Mesendoderm (in vitro differentiated cells): ENCODE measurements at regions not wholly inside any gene's neighbourhood (a gene's known extent, or its start where the extent isn't known, plus 50 kb on each side); places are given as distances from the start of the nearest gene placed in this dataset.
A peak's percentile ranks its signal among the peaks of the same experiment; 100 is the strongest.
"Not testable (repeated sequence)": the region's sequence is repeated elsewhere in the genome, so short reads cannot be mapped to it uniquely, and the experiment has no call there.

Source experiments
- DNase-seq: peaks from one replicate; pipeline ENCODE4 v3.0.0; 2013
- H2AK5ac ChIP-seq: 2 replicates; pipeline ENCODE4 v1.6.1; 2013; ENCODE audit warnings: low read length, inconsistent platforms
- H2BK120ac ChIP-seq: 2 replicates; pipeline ENCODE4 v1.6.1; 2013; ENCODE audit warnings: low read depth, mild to moderate bottlenecking, low read length, moderate library complexity, mixed read lengths
- H2BK15ac ChIP-seq: replicated peaks from 2 replicates; pipeline ENCODE4 v1.6.1; 2013; ENCODE audit warnings: low read depth, mild to moderate bottlenecking, moderate library complexity
- H2BK5ac ChIP-seq: 2 replicates; pipeline ENCODE4 v1.6.1; 2013; ENCODE audit warnings: low read length, inconsistent platforms
- H3K18ac ChIP-seq: 2 replicates; pipeline ENCODE4 v1.6.1; 2013; ENCODE audit warnings: mild to moderate bottlenecking, low read length, mixed read lengths
- H3K23ac ChIP-seq: one replicate; pipeline ENCODE4 v1.6.1; 2013; ENCODE audit warnings: low read length
- H3K27ac ChIP-seq: 2 replicates; pipeline ENCODE4 v1.5.1; 2013; ENCODE audit warnings: low read depth, mild to moderate bottlenecking, inconsistent platforms, low read length, moderate library complexity
- H3K27me3 ChIP-seq: 2 replicates; pipeline ENCODE4 v1.6.1; 2013; ENCODE audit warnings: low read length, control low read depth, mild to moderate bottlenecking, inconsistent platforms; ENCODE audit not compliant: insufficient read depth, poor library complexity
- H3K36me3 ChIP-seq: 2 replicates; pipeline ENCODE4 v1.6.1; 2013; ENCODE audit warnings: low read length, inconsistent platforms; ENCODE audit not compliant: control insufficient read depth, insufficient read depth
- H3K4ac ChIP-seq: one replicate; pipeline ENCODE4 v1.6.1; 2013; ENCODE audit warnings: low read depth, mild to moderate bottlenecking, low read length, moderate library complexity
- H3K4me1 ChIP-seq: 2 replicates; pipeline ENCODE4 v1.6.1; 2013; ENCODE audit warnings: low read depth, low read length, inconsistent platforms; ENCODE audit not compliant: control insufficient read depth
- H3K4me2 ChIP-seq: 2 replicates; pipeline ENCODE4 v1.6.1; 2013; ENCODE audit warnings: low read length
- H3K4me3 ChIP-seq: 2 replicates; pipeline ENCODE4 v1.5.1; 2013; ENCODE audit warnings: mild to moderate bottlenecking, low read length
- H3K56ac ChIP-seq: one replicate; pipeline ENCODE4 v1.6.1; 2013; ENCODE audit warnings: low read length
- H3K79me1 ChIP-seq: 2 replicates; pipeline ENCODE4 v1.6.1; 2013; ENCODE audit warnings: low read length, inconsistent platforms
- H3K79me2 ChIP-seq: 2 replicates; pipeline ENCODE4 v1.6.1; 2013; ENCODE audit warnings: mild to moderate bottlenecking, low read length; ENCODE audit not compliant: control insufficient read depth, insufficient read depth
- H3K9ac ChIP-seq: 2 replicates; pipeline ENCODE4 v1.6.1; 2013; ENCODE audit warnings: low read length, inconsistent platforms
- H4K5ac ChIP-seq: one replicate; pipeline ENCODE4 v1.6.1; 2013; ENCODE audit warnings: low read length
- H4K8ac ChIP-seq: one replicate; pipeline ENCODE4 v1.6.1; 2013; ENCODE audit warnings: low read depth, mild to moderate bottlenecking, control low read depth, low read length, moderate library complexity
- WGBS: extraction: QIAGEN DNeasy Blood & Tissue Kit; methylation state at CpG from one replicate; pipeline ENCODE4 v1.1.7; 2013; ENCODE audit warnings: low lambda C conversion rate, missing lambda C conversion rate; ENCODE audit not compliant: insufficient coverage; ENCODE audit errors: extremely low coverage; 5-methylcytosine and 5-hydroxymethylcytosine counted together

DNA sequence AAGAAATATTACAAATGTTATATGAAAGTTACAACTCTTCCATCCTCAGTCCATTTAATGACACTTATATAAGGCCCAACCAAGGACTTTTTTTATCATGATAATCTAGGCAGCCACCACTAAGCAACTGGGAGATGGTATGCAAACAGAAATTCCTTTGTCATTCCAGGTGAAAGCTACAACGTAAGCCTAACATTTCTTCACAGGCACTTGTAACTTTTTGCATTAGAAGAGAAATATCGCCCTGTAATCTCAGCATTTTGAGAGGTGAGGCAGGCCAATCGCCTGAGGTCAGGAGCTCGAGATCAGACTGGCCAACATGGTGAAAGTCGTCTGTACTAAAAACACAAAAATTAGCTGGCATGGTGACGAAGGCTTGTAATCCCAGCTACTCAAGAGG is 581.2 kb upstream of the SLC8A1 start:
- Histone ChIP-seq H3K79me2 (no peaks in the 10 kb centered on the region), H2BK120ac (no peak overlapping the region), H3K27me3 (no peaks in the 10 kb centered on the region), H3K9ac (no peak overlapping the region), H4K8ac (no peak overlapping the region), H4K5ac (no peak overlapping the region), H2BK5ac (no peak overlapping the region), H3K4me3 (no peak overlapping the region), H3K23ac (no peak overlapping the region), H2BK15ac (no peak overlapping the region), H3K56ac (no peak overlapping the region), H3K18ac (no peak overlapping the region), H3K79me1 (no peaks in the 10 kb centered on the region), H3K36me3 (no peaks in the 10 kb centered on the region), H3K4me2 (no peak overlapping the region), H3K4ac (no peak overlapping the region), H3K4me1 (no peaks in the 10 kb centered on the region), H2AK5ac (no peak overlapping the region), H3K27ac (no peak overlapping the region)
- DNase-seq: peak; percentile 83
- WGBS: no CpG with 5 or more reads among the region's 6 CpGs

DNA sequence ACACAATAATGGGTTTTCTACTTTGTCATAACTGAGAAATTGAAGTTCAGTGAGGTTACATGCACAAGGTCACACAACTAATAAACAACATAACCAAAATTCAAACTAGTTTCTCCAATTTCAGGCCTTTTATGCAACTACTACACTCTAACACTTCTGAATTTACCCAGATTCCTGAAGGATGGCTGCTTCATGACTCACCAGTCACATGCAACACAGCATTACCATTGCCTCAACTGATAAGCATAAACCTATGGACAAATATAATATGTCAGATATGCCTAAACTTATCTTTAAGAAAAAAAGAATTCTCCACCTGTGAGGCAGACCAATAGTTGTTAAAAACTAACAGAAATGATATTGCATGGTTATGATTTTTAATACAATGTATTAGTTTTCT is 586.5 kb upstream of the SLC8A1 start:
- no peak overlapping the region for H4K8ac ChIP-seq
- no peak overlapping the region for H3K56ac ChIP-seq
- no peaks in the 10 kb centered on the region for H3K4me1 ChIP-seq
- no peaks in the 10 kb centered on the region for H3K79me2 ChIP-seq
- H3K27ac ChIP-seq: no peak overlapping the region
- no peak overlapping the region for H3K4me2 ChIP-seq
- no peak overlapping the region for H4K5ac ChIP-seq
- H2BK15ac ChIP-seq: no peak overlapping the region
- no peaks in the 10 kb centered on the region for H3K36me3 ChIP-seq
- no peak overlapping the region for H2BK5ac ChIP-seq
- H3K4ac ChIP-seq: no peak overlapping the region
- no peak overlapping the region for H2BK120ac ChIP-seq
- no peak overlapping the region for H3K18ac ChIP-seq
- no peak overlapping the region for H3K23ac ChIP-seq
- H3K9ac ChIP-seq: no peak overlapping the region
- H3K4me3 ChIP-seq: no peak overlapping the region
- DNase-seq: peak; percentile 42
- H3K79me1 ChIP-seq: no peaks in the 10 kb centered on the region
- H3K27me3 ChIP-seq: no peaks in the 10 kb centered on the region
- no peak overlapping the region for H2AK5ac ChIP-seq

DNA sequence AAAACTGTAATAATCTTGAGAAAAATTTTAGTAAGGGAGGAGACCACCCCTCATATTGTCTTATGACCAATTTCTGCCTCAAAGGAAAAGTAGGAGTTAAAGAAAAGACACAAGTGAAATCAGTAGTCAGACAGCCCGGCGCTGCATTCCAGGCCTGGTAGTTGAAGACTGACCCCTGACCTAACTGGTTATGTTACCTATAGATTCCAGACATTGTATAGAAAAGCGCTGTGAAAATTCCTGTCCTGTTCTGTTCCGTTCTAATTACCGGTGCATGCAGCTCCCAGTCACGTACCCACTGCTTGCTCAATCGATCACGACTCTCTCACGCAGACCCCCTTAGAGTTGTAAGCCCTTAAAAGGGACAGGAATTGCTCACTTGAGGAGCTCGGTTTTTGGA is 587.9 kb upstream of the SLC8A1 start:
- not testable (repeated sequence) for H3K9ac ChIP-seq, H3K4me2 ChIP-seq, H3K36me3 ChIP-seq, H3K23ac ChIP-seq, H3K27me3 ChIP-seq, H2AK5ac ChIP-seq, H3K79me2 ChIP-seq, H2BK120ac ChIP-seq, DNase-seq, H4K8ac ChIP-seq, H4K5ac ChIP-seq, H3K4ac ChIP-seq, H3K4me1 ChIP-seq, H3K27ac ChIP-seq, H2BK15ac ChIP-seq, H2BK5ac ChIP-seq, H3K79me1 ChIP-seq, H3K56ac ChIP-seq, H3K18ac ChIP-seq, H3K4me3 ChIP-seq
- no CpG with 5 or more reads among the region's 10 CpGs for WGBS

DNA sequence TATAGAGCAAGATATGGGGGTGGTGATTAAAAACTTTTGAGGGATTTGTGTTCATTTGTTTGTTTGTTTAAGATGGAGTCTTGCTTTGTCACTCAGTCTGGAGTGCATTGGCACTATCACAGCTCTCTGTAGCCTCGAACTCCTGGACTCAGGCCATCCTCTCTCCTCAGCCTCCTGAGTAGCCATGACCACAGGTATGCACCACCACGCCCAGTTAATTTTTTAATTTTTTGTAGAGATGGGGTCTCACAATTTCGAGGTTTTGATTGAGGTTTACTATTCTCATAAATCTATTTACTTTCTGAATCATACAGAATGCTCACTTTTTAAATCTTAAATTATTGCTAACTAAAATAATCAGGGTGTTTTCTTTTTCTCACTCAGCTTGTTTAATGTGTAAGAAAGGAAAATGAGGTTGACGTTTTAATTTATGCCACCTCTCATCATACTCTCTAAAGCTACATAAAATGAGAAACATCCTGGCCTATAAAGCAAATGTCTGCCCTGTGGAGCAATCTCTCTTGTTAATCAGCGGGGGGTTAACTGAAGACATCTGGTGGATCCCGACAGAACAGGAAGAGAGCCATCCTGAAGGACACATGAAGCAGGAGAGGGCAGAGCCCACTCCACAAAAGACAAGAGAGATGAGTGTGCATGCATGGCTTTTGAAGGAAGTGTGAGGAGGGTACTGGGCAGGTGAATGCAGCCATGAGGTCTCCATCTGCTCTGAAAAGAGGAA is 589.1 kb upstream of the SLC8A1 start:
- Histone ChIP-seq H4K8ac (no peak overlapping the region), H3K27ac (no peak overlapping the region), H3K79me2 (no peaks in the 10 kb centered on the region), H4K5ac (no peak overlapping the region), H3K79me1 (no peaks in the 10 kb centered on the region), H2AK5ac (no peak overlapping the region), H3K4me2 (no peak overlapping the region), H2BK15ac (no peak overlapping the region), H2BK5ac (no peak overlapping the region), H3K9ac (no peak overlapping the region), H3K4ac (no peak overlapping the region), H3K4me3 (no peak overlapping the region), H3K23ac (no peak overlapping the region), H3K56ac (no peak overlapping the region), H3K36me3 (no peaks in the 10 kb centered on the region), H3K27me3 (no peaks in the 10 kb centered on the region), H3K18ac (no peak overlapping the region), H2BK120ac (peak overlapping the region; percentile 82), H3K4me1 (no peaks in the 10 kb centered on the region)
- DNase-seq: peak; percentile 8
- whole genome bisulfite sequencing: no CpG with 5 or more reads among the region's 6 CpGs

DNA sequence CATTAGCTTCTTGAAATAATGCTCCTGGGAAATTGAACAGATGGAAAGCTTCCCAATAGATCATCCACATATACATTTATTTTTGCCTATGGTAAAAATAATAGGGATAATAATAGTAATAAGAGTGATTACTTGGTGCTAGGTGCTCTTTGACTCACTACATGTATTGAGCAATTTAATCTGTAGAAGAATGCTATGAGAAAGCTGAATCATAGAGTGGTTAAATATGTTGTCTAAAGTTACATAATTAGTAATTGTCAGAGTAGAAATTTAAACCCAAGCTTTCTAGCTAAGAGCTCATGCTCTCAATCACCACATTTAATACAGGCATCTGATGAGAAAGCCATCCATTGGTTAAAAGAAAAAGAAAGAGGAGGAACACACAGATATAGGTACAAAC is 590.5 kb upstream of the SLC8A1 start:
- H2AK5ac ChIP-seq: no peak overlapping the region
- H3K4me2 ChIP-seq: no peak overlapping the region
- H3K4me3 ChIP-seq: no peak overlapping the region
- H3K27ac ChIP-seq: no peak overlapping the region
- no peaks in the 10 kb centered on the region for H3K36me3 ChIP-seq
- H3K4me1 ChIP-seq: no peaks in the 10 kb centered on the region
- no peak overlapping the region for H4K8ac ChIP-seq
- no peaks in the 10 kb centered on the region for H3K79me1 ChIP-seq
- no peak overlapping the region for H3K23ac ChIP-seq
- no peak for DNase-seq
- no peaks in the 10 kb centered on the region for H3K27me3 ChIP-seq
- H3K4ac ChIP-seq: no peak overlapping the region
- no peak overlapping the region for H4K5ac ChIP-seq
- no peak overlapping the region for H3K9ac ChIP-seq
- H2BK15ac ChIP-seq: no peak overlapping the region
- no peak overlapping the region for H2BK120ac ChIP-seq
- no peak overlapping the region for H3K18ac ChIP-seq
- H3K56ac ChIP-seq: no peak overlapping the region
- no peaks in the 10 kb centered on the region for H3K79me2 ChIP-seq
- H2BK5ac ChIP-seq: no peak overlapping the region

DNA sequence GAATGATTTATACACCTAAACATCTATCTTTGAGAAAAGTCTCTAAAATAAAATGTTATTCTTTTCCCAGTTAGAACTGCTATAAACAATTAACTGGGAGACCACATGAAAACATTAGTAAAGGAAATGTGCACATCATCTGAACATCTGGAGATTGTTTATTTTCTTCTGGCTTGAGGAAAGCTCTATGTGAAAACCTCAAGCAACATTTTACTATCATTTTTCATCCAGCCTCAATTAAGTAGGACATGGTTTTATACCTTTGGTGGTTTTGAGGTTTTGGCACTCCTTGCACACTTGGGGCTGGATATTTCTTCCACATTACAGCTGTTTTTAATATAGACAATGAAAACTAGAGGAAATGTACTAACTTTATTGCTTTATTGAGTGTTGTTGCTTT is 609.5 kb upstream of the SLC8A1 start:
- Histone ChIP-seq H3K27me3 (no peaks in the 10 kb centered on the region), H2BK120ac (no peak overlapping the region), H4K5ac (no peak overlapping the region), H3K27ac (no peak overlapping the region), H3K79me1 (no peaks in the 10 kb centered on the region), H3K4me1 (no peaks in the 10 kb centered on the region), H3K79me2 (no peaks in the 10 kb centered on the region), H3K18ac (no peak overlapping the region), H3K23ac (no peak overlapping the region), H3K56ac (no peak overlapping the region), H3K36me3 (no peaks in the 10 kb centered on the region), H2AK5ac (no peak overlapping the region), H3K9ac (no peak overlapping the region), H3K4me3 (no peak overlapping the region), H2BK15ac (no peak overlapping the region), H3K4ac (no peak overlapping the region), H2BK5ac (no peak overlapping the region), H3K4me2 (no peak overlapping the region), H4K8ac (no peak overlapping the region)
- no peak for DNase-seq
